Muscle of leg (tissue), 3 donors: ENCODE measurements at regions not wholly inside any gene's neighbourhood (a gene's known extent, or its start where the extent isn't known, plus 50 kb on each side); places are given as distances from the start of the nearest gene placed in this dataset.

Source experiments
- DNase-seq: peaks from one replicate; pipeline ENCODE4 v3.0.0; 2013
- H3K27ac ChIP-seq: one replicate; pipeline ENCODE4 v1.5.1; 2013; ENCODE audit warnings: mild to moderate bottlenecking, low read length, control low read depth
- H3K27me3 ChIP-seq: one replicate; pipeline ENCODE4 v1.6.1; 2013; ENCODE audit warnings: low read length; ENCODE audit not compliant: control insufficient read depth, insufficient read depth
- H3K36me3 ChIP-seq: one replicate; pipeline ENCODE4 v1.6.1; 2013; ENCODE audit warnings: low read length; ENCODE audit not compliant: control insufficient read depth, insufficient read depth
- H3K4me1 ChIP-seq: one replicate; pipeline ENCODE4 v1.6.1; 2013; ENCODE audit warnings: low read length; ENCODE audit not compliant: control insufficient read depth, insufficient read depth
- H3K4me3 ChIP-seq: one replicate; pipeline ENCODE4 v1.5.1; 2013; ENCODE audit warnings: low read length, control low read depth
- H3K9me3 ChIP-seq: replicated peaks from 2 replicates; pipeline ENCODE4 v1.6.1; 2013; ENCODE audit warnings: low read depth, low read length; ENCODE audit not compliant: control insufficient read depth
- WGBS: methylation state at CpG from one replicate; pipeline ENCODE4 v1.1.5; 2013; ENCODE audit warnings: missing lambda C conversion rate; ENCODE audit not compliant: insufficient coverage; 5-methylcytosine and 5-hydroxymethylcytosine counted together

GRCh38 chr6:125354649-125355048 is 52.9 kb upstream of the HDDC2 start:
- no peak for DNase-seq

GRCh38 chr6:125356884-125357283 is 55.1 kb upstream of the HDDC2 start:
- 100% methylated on average over 2 of the region's 5 CpGs for WGBS
- Histone ChIP-seq H3K4me1 (no peaks in the 10 kb centered on the region), H3K4me3 (no peak overlapping the region), H3K36me3 (no peaks in the 10 kb centered on the region), H3K9me3 (no peaks in the 10 kb centered on the region), H3K27me3 (no peaks in the 10 kb centered on the region), H3K27ac (no peak overlapping the region)
- no peak for DNase-seq

More at GRCh38 chr6:125354649-125355048, 52.9 kb upstream of the HDDC2 start:
- no peaks in the 10 kb centered on the region for H3K9me3 ChIP-seq
- H3K27ac ChIP-seq, result no peak overlapping the region
- H3K36me3 ChIP-seq, result no peaks in the 10 kb centered on the region
- H3K27me3 ChIP-seq, result no peaks in the 10 kb centered on the region
- 64% methylated on average over 3 of the region's 3 CpGs for WGBS
- no peak overlapping the region for H3K4me3 ChIP-seq
- H3K4me1 ChIP-seq, result no peaks in the 10 kb centered on the region

GRCh38 chr6:125357515-125358256 is 55.9 kb upstream of the HDDC2 start:
- Histone ChIP-seq H3K36me3 (no peaks in the 10 kb centered on the region), H3K27ac (no peak overlapping the region), H3K27me3 (no peaks in the 10 kb centered on the region), H3K4me1 (peaks cover under 1% of the 10 kb centered on the region), H3K4me3 (no peak overlapping the region), H3K9me3 (no peaks in the 10 kb centered on the region)
- 33% methylated on average over 5 of the region's 8 CpGs for WGBS
- DNase-seq, result peak; percentile 69

- no peak overlapping the region for H3K4me3 ChIP-seq
- peaks cover 6% of the 10 kb centered on the region for H3K27me3 ChIP-seq
- no peaks in the 10 kb centered on the region for H3K9me3 ChIP-seq
- DNase-seq, result no peak
- no peak overlapping the region for H3K27ac ChIP-seq
- peaks cover 13% of the 10 kb centered on the region for H3K4me1 ChIP-seq
- 100% methylated on average over 1 of the region's 3 CpGs for WGBS
- no peaks in the 10 kb centered on the region for H3K36me3 ChIP-seq
Observed at GRCh38 chr6:125358898-125359297, 57.1 kb upstream of the HDDC2 start.

- no peak for DNase-seq
- Histone ChIP-seq H3K27me3 (peaks cover 8% of the 10 kb centered on the region), H3K36me3 (no peaks in the 10 kb centered on the region), H3K4me1 (peaks cover 14% of the 10 kb centered on the region), H3K9me3 (no peaks in the 10 kb centered on the region), H3K4me3 (no peak overlapping the region), H3K27ac (no peak overlapping the region)
- no CpG with 5 or more reads among the region's 2 CpGs for WGBS
Observed at GRCh38 chr6:125361868-125362267, 60.1 kb upstream of the HDDC2 start.

GRCh38 chr6:125363039-125363823 is 61.5 kb upstream of the HDDC2 start:
- Histone ChIP-seq H3K4me1 (peaks cover 14% of the 10 kb centered on the region), H3K9me3 (no peaks in the 10 kb centered on the region), H3K27me3 (peaks cover 8% of the 10 kb centered on the region), H3K27ac (peak overlapping the region; percentile 40), H3K36me3 (no peaks in the 10 kb centered on the region), H3K4me3 (peak overlapping the region; percentile 57)
- DNase-seq, result peak; percentile 82
- whole genome bisulfite sequencing, result under 1% methylated on average over 40 of the region's 44 CpGs

GRCh38 chr6:125363824-125364165 is 62.0 kb upstream of the HDDC2 start:
- peak overlapping the region; percentile 20 for H3K27ac ChIP-seq
- H3K4me3 ChIP-seq, result peak overlapping the region; percentile 57
- peaks cover 14% of the 10 kb centered on the region for H3K4me1 ChIP-seq
- no peaks in the 10 kb centered on the region for H3K36me3 ChIP-seq
- WGBS, result 25% methylated on average over 5 of the region's 9 CpGs
- no peaks in the 10 kb centered on the region for H3K9me3 ChIP-seq
- DNase-seq, result no peak
- H3K27me3 ChIP-seq, result peaks cover 8% of the 10 kb centered on the region

- DNase-seq, result no peak
- H3K4me1 ChIP-seq, result peaks cover 14% of the 10 kb centered on the region
- WGBS, result 73% methylated on average over 4 of the region's 5 CpGs
- no peaks in the 10 kb centered on the region for H3K9me3 ChIP-seq
- no peak overlapping the region for H3K27ac ChIP-seq
- no peak overlapping the region for H3K4me3 ChIP-seq
- peaks cover 8% of the 10 kb centered on the region for H3K27me3 ChIP-seq
- no peaks in the 10 kb centered on the region for H3K36me3 ChIP-seq
Observed at GRCh38 chr6:125365230-125365629, 63.5 kb upstream of the HDDC2 start.

- Histone ChIP-seq H3K27ac (no peak overlapping the region), H3K4me1 (peaks cover 14% of the 10 kb centered on the region), H3K4me3 (no peak overlapping the region), H3K36me3 (no peaks in the 10 kb centered on the region), H3K9me3 (no peaks in the 10 kb centered on the region), H3K27me3 (peaks cover 8% of the 10 kb centered on the region)
- DNase-seq, result no peak
- WGBS, result no CpG with 5 or more reads among the region's 3 CpGs
Observed at GRCh38 chr6:125367036-125367782, 65.4 kb upstream of the HDDC2 start.

GRCh38 chr6:125370343-125370742 is 68.6 kb upstream of the HDDC2 start:
- Histone ChIP-seq H3K27me3 (no peaks in the 10 kb centered on the region), H3K4me3 (no peak overlapping the region), H3K27ac (no peak overlapping the region), H3K36me3 (no peaks in the 10 kb centered on the region), H3K4me1 (no peaks in the 10 kb centered on the region), H3K9me3 (no peaks in the 10 kb centered on the region)
- no peak for DNase-seq
- 50% methylated on average over 6 of the region's 8 CpGs for whole genome bisulfite sequencing
